ENCODE measurements at regions not wholly inside any gene's neighbourhood (a gene's known extent, or its start where the extent isn't known, plus 50 kb on each side); places are given as distances from the start of the nearest gene placed in this dataset.

GRCh38 chr18:56388571-56388970 lies 249.8 kb downstream of the TXNL1 start:
- FAIRE-seq (no peak), DNase-seq (ENCODE audit: insufficient read length, low spot score) (no peak)

DNA sequence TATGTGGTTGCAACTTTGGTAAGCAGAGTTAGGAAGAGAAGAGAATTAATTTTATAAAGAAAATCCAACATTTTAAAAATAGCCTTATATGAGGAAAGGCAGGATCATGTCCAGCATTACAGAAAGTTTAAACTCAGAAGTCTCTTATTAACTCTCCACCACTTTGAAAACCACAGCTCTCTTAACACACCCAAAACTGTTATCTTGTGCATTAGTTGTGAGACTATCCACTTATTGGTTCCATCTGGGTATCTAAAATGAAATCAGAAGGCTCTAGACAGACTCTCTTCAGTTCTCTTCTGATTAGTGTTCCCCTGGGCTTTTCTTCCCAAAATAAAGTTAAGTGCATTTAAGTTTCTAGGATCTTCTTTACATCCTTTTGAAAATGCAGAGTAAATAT lies 251.5 kb downstream of the TXNL1 start:
- FAIRE-seq (no peak), DNase-seq (ENCODE audit: insufficient read length, low spot score) (no peak)

- FAIRE-seq (no peak), DNase-seq (ENCODE audit: insufficient read length, low spot score) (no peak)
Observed at GRCh38 chr18:56383349-56383748, 255.0 kb downstream of the TXNL1 start.

DNA sequence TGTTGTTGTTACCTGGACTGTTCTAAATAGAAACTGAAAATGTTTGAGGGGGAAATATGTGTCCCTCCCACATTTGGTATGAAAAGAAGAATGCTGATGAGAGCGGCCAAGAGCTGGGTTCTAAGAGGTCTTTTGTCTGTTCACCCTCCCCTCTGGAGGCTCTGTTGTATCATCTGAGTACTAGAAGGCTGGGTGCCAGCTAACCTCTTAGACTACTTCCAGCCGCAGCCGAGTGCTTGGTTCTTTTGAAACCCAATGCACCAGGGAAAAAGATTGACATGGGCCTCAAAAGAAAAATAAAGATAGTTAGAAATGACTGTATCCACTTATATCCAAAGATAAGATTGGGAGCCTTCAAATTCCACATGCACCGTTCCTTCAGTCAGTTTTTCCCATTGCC lies 255.9 kb downstream of the TXNL1 start:
- DNase-seq (ENCODE audit: insufficient read length, low spot score) = no peak
- FAIRE-seq = no peak

GRCh38 chr18:56381196-56381595 lies 257.2 kb downstream of the TXNL1 start:
- no peak for FAIRE-seq

GRCh38 chr18:56380685-56381084 lies 257.7 kb downstream of the TXNL1 start:
- DNase-seq (ENCODE audit: insufficient read length, low spot score) (no peak), FAIRE-seq (no peak)

More at GRCh38 chr18:56381196-56381595, 257.2 kb downstream of the TXNL1 start:
- DNase-seq (ENCODE audit: insufficient read length, low spot score) = no peak

GRCh38 chr18:56379256-56379655 lies 259.1 kb downstream of the TXNL1 start:
- FAIRE-seq = no peak
- DNase-seq (ENCODE audit: insufficient read length, low spot score) = no peak

DNA sequence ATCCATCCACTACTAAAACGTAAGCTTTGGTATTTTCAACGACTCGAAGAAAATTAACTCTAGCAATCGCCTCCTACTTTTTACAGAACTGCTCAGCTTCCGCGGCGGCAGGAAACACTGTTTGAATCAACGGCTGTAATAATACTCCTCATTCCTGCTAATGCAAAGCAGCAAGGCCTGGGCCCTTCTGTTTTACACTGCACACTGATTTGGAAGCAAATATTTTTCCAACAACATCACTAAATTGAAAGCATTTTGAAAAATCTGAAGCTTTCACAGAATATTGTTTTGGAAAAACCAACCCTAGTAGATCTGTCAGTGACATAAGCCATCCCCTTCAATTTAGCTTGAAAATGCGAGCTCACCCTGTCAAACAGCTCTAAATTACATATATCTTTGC lies 261.2 kb downstream of the TXNL1 start:
- DNase-seq (ENCODE audit: insufficient read length, low spot score) = no peak
- FAIRE-seq = no peak

- DNase-seq (ENCODE audit: insufficient read length, low spot score) (no peak), FAIRE-seq (no peak)
Observed at GRCh38 chr18:56374007-56374655, 264.3 kb downstream of the TXNL1 start.

- FAIRE-seq (no peak), DNase-seq (ENCODE audit: insufficient read length, low spot score) (no peak)
Observed at GRCh38 chr18:56373601-56374000, 264.8 kb downstream of the TXNL1 start.

GRCh38 chr18:56368066-56368465 lies 270.3 kb downstream of the TXNL1 start:
- DNase-seq (ENCODE audit: insufficient read length, low spot score) (no peak), FAIRE-seq (no peak)

DNA sequence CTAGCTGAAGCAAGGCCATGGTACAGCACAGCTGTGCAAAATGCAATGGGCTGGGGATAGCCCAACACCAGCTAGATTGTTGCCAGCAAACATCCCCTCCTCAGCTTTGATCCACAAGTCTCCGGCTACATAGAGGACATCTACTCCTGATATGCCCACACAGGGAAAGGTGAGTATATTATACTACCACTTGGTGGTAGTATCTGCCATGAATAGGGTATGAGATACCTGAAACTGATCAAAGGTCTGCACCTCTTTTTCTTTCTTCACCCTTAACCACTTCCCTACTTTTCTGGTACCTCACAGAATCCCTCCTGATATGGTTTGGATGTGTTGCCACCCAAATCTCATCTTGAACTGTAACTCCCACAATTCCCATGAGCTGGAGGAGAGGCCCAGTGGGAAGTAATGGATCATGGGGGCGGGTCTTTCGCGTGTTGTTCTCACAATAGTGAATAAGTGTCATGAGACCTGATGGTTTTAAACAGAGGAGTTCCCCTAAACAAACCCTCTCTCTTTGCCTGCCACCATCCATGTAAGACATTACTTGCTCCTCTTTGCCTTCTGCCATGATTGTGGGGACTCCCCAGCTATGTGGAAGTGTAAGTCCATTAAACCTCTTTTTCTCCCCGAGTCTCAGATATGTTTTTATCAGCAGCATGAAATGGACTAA lies 279.6 kb downstream of the TXNL1 start:
- no peak for FAIRE-seq
- no peak for DNase-seq (ENCODE audit: insufficient read length, low spot score)

GRCh38 chr18:56353663-56354260 lies 284.6 kb downstream of the TXNL1 start:
- DNase-seq (ENCODE audit: insufficient read length, low spot score) (no peak), FAIRE-seq (no peak)

DNA sequence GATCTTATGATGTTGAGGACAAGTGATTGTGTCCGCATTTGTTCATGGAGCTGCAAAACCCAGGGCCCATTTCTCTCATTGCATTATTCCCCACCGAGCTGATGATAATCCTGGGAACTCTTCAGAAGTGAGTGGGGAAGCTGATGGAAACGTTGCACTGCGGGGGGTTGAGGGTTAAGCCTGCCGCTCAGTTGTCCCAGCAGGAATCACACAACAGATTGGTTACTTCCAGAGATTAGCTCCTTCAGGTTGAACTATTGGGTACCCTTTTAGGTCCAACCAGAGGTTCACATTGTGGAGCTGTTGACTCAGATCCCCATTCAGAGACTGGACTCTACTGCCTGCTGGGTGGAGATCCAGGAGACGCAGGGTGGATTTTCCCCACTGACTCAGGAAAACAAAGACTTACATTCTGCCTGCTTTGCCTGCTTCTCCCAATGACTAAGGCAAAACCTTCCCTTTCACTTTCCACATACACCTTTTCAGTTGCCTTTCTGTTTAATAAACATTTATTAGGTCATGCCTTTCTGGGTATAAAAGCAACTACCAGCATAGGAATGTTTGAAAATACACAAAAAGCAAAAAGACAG lies 286.4 kb downstream of the TXNL1 start:
- no peak for DNase-seq (ENCODE audit: insufficient read length, low spot score)
- no peak for FAIRE-seq

DNA sequence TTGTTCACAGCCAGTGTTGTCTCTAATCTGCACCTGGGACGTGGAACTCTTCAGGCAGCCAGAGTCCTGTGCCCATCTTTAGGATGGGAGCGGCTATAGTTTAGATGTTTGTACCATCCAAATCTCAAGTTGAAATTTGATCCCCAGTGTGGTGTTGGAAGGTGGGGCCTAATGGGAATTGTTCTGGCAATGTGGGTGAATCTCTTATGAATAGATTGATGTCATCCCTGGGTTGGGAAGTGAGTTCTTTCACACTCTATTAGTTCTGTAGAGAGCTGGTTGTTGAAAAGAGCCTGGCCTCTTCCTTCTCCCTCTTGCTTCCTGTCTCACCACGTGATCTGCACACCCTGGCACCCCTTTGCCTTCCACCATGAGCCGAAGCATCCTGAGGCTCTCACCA lies 300.9 kb downstream of the TXNL1 start:
- DNase-seq (ENCODE audit: insufficient read length, low spot score) = no peak
- no peak for FAIRE-seq

DNA sequence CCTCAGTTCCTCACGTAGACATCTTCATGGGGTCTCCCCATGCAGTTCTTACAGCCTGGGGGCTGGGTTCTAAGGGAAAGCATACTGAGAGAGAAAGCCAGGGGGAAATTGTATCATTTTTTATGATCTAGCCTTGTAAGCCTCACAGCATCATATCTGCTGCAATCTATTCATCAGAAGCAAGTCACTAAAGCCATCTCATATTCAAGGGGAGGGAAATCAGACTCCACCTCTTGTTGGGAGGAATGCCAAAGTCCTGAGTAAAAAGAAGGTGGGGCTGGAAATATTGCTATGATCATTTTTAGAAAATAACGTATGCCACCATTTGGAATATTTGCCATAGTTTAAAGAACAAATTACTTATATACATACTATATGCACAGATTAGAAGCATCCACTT lies 304.6 kb downstream of the TXNL1 start:
- no peak for DNase-seq (ENCODE audit: insufficient read length, low spot score)
- no peak for FAIRE-seq

DNA sequence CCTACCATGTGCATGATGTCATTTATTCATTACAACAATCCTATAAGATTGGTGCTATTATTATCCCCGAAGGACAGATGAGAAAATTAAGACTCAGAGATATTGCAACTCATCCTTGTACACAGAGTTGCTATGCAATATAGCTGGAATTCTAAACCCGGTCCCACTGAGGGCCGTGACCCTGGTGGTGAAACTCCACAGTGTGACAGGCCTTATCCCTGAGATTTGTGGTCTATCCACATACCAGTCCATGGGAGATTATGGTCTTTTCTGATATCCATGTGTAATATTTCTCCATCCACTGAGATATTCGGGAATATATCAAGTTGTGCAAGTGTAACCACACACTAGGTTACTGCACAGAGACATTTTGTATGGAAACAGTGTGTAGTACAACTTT lies 305.2 kb downstream of the TXNL1 start:
- no peak for FAIRE-seq
- no peak for DNase-seq (ENCODE audit: insufficient read length, low spot score)

DNA sequence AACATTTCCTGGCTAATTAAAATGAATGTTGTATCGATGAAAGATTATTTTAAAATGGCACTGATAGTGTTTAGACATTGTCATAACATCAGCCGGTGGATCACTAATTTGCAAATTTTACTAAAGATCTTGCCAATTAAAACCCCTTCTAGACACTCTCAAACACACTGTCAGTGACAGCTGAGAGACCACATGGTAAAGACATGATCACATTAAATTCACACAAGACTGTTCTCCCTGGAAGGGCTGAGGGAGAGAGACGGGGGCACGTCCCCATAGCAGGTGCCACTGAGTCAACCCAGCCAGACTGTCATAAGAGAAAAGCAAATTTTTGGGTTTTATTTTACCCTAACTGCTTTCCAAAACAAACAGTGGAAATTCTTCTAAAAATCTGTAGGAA lies 306.0 kb downstream of the TXNL1 start:
- no peak for DNase-seq (ENCODE audit: insufficient read length, low spot score)
- no peak for FAIRE-seq

- DNase-seq (ENCODE audit: insufficient read length, low spot score) = peak; percentile 5
- no peak for FAIRE-seq
Observed at GRCh38 chr18:56330366-56331110, 307.9 kb downstream of the TXNL1 start.

DNA sequence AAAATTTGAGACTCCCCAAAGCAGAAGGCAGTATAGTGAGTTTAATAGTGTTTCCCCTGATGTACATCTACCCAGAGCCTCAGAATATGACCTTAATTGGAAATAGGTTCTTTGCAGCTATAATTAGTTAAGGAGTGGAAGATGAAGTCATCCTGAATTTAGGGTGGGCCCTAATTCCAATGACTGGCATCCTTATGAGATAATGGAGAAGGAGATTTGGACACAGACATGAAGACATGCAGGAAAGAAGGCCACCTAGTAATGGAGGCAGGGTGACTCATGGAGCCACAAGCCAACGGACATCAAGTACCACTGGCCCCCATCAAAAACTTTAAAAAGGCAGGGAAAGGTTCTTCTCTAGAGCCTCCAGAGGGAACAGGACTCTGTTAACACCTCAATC lies 308.9 kb downstream of the TXNL1 start:
- no peak for DNase-seq (ENCODE audit: insufficient read length, low spot score)

GRCh38 chr18:56327191-56327885 lies 311.1 kb downstream of the TXNL1 start:
- DNase-seq (ENCODE audit: insufficient read length, low spot score) = no peak
- FAIRE-seq = no peak

More for the DNA sequence above, 308.9 kb downstream of the TXNL1 start:
- FAIRE-seq = no peak

Data from HTR-8/SVneo (cell line).